HG02973 (cell line): ENCODE measurements at regions not wholly inside any gene's neighbourhood (a gene's known extent, or its start where the extent isn't known, plus 50 kb on each side); places are given as distances from the start of the nearest gene placed in this dataset.
"Not testable (repeated sequence)": the region's sequence is repeated elsewhere in the genome, so short reads cannot be mapped to it uniquely, and the experiment has no call there.

Source experiments
- ATAC-seq: cut with Tn5 transposase; IDR thresholded peaks from one replicate; pipeline ENCODE4 v1.9.1; 2021; ENCODE audit warnings: moderate library complexity; ENCODE audit not compliant: unreplicated experiment

- ATAC-seq = no peak
These were observed 61.1 kb downstream of the MAD2L1 start for GRCh38 chr4:120005527-120005926.

- no peak for ATAC-seq
These were observed 61.6 kb downstream of the MAD2L1 start for GRCh38 chr4:120005076-120005475.

- no peak for ATAC-seq
These were observed 62.6 kb downstream of the MAD2L1 start for GRCh38 chr4:120004054-120004453.

GRCh38 chr4:120003193-120003592 lies 63.5 kb downstream of the MAD2L1 start:
- ATAC-seq = no peak

GRCh38 chr4:120001850-120002249 lies 64.8 kb downstream of the MAD2L1 start:
- ATAC-seq = no peak

- ATAC-seq = no peak
These were observed 65.9 kb downstream of the MAD2L1 start for GRCh38 chr4:120000591-120001296.

GRCh38 chr4:119996024-119996423 lies 70.6 kb downstream of the MAD2L1 start:
- not testable (repeated sequence) for ATAC-seq

GRCh38 chr4:119984996-119985395 lies 81.7 kb downstream of the MAD2L1 start:
- ATAC-seq = no peak

- ATAC-seq = no peak
These were observed 83.9 kb downstream of the MAD2L1 start for GRCh38 chr4:119982756-119983155.

- no peak for ATAC-seq
These were observed 86.2 kb downstream of the MAD2L1 start for GRCh38 chr4:119980456-119980855.

GRCh38 chr4:119977076-119977940 lies 89.3 kb downstream of the MAD2L1 start:
- no peak for ATAC-seq

- no peak for ATAC-seq
These were observed 95.1 kb downstream of the MAD2L1 start for GRCh38 chr4:119971431-119972084.

GRCh38 chr4:119962631-119963030 lies 104.0 kb downstream of the MAD2L1 start:
- no peak for ATAC-seq

- no peak for ATAC-seq
These were observed 107.7 kb downstream of the MAD2L1 start for GRCh38 chr4:119958983-119959382.

GRCh38 chr4:119955256-119955655 lies 111.4 kb downstream of the MAD2L1 start:
- ATAC-seq = no peak

- not testable (repeated sequence) for ATAC-seq
These were observed 112.2 kb downstream of the MAD2L1 start for GRCh38 chr4:119954487-119954886.

- no peak for ATAC-seq
These were observed 120.3 kb downstream of the MAD2L1 start for GRCh38 chr4:119946359-119946758.

- ATAC-seq = no peak
These were observed 123.8 kb downstream of the MAD2L1 start for GRCh38 chr4:119942806-119943205.

GRCh38 chr4:119940557-119940956 lies 126.1 kb downstream of the MAD2L1 start:
- ATAC-seq = no peak

- ATAC-seq = no peak
These were observed 127.3 kb downstream of the MAD2L1 start for GRCh38 chr4:119939071-119939995.

- ATAC-seq = no peak
These were observed 128.9 kb downstream of the MAD2L1 start for GRCh38 chr4:119937746-119938145.
